GDM1 (cell line): ENCODE measurements at regions not wholly inside any gene's neighbourhood (a gene's known extent, or its start where the extent isn't known, plus 50 kb on each side); places are given as distances from the start of the nearest gene placed in this dataset.

Source experiments
- DNase-seq: peaks from one replicate; lab custom pipeline; 2025; lab: John Stamatoyannopoulos, UW

GRCh38 chr10:88207121-88207546 is 343.7 kb downstream of the PTEN start:
- DNase-seq, result no peak

DNA sequence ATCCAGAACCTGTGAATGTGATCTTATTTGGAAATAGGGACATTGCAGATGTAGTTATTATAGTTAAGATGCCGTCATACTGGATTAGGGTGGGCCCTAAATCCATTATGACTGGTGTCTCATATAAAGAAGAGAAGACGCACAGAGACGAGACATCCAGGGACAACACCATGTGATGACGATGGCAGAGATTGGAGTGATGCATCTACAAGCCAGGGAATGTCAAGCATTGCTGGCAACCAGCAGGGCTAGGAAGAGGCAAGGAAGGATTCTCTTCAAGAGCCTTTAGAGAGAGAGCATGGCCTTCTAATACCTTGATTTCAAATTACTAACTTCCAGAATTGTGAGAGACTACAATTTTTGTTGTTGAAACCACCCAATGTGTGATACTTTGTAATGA is 345.8 kb downstream of the PTEN start:
- DNase-seq, result no peak

- DNase-seq, result no peak
Measured at GRCh38 chr10:88209837-88210561, 346.6 kb downstream of the PTEN start.

GRCh38 chr10:88211230-88211629 is 347.8 kb downstream of the PTEN start:
- no peak for DNase-seq

GRCh38 chr10:88212069-88212468 is 348.6 kb downstream of the PTEN start:
- no peak for DNase-seq

GRCh38 chr10:88213065-88213605 is 349.7 kb downstream of the PTEN start:
- no peak for DNase-seq

DNA sequence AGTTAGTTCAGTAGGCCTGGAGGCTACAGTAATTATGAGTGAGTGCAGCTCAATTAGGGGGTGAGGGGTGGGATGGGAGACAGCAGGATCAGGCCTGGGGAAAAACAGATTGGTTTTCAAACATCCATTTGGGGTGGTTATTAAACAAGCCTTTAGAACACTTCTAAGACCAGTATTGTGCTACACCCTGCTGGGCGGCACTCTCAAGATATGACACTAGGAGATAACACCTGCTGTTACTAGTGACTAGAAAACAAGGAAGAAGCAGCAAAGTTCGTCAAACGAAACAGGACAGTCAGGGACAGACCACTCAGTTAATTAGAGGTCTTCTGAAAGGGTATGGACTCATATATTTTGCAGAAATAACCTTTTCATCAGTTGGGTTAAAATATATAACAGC is 353.6 kb downstream of the PTEN start:
- no peak for DNase-seq

DNA sequence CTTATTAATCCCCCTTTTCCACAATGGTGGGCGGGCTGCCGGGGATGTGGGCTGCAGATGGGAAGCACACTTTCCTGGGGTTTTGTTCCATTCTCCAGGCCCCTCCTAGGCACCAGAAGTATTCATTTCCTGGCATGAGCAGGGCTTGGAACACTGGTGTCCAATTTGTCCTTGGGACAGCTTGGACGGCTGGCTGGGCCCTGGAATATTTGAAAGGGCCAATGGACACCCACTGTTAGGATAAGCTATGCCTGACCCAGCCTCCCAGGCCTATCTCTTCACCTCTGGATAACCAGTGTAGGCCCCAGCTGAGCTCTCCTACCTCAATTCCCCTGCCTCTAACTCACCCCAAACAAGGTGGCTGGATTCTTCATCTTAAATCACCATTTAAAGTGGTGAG is 354.9 kb downstream of the PTEN start:
- DNase-seq, result no peak

DNA sequence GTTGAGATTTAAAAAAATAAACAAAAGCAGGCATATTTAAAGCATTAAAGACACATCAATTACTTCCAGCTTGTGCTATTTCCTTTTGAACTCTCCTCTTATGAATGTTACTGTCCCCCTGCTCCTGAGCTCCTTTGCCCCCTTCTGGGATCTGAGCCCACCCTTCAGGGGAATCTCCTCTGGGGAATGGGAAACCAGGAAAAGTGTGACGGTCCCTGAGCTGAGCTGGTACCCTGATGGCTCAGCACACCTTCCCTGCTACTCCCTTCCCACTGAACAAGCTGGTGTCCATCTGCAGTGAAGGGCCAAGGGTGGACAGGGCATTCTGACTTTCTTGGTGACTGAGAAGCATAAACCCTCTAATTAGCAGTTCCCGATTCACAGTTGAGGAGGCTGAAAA is 356.3 kb downstream of the PTEN start:
- DNase-seq, result no peak

DNA sequence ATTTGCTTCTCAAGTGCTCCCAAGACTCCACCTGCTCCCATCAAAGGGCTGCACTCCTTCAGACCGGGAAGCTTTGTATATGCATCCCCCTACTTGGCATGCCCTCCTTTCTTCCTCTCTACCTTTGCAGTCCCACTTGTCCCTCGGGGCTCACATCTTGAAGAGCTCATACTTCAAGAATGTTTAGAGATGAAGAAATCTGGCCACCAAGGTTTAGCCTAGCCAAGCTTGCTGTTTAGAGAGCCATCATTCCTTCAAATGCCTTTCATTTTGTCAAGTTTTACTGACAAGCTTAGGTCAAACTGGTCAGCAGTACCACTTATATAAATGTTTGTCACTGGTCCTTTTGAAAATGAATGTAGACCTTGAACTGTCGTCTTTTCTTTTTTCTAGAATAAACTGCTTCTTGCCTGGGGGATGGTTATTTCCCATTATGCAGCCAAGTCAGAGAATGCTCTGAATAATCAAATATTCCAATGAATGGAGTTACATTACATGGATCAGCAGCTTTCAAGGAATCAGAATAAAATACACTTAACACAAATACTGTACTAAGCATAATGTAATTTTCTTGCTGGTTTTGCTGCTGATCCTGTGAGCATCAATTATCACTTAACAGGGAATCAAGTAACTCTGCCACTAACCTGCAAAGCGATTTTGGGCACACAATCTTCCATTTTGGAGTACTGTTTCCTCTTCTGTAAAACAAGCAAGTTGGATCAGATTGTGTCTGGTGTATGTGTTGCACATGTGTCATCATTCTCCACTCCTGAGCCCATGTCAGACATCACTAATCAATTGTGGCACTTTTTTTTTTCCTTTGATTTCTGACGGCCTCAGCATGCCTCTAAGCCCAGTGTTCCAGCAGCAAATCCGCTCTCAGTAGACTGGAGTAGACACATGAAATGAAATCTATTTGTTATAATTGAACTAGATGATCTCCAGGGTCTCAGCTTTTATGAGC is 357.9 kb downstream of the PTEN start:
- no peak for DNase-seq

GRCh38 chr10:88222881-88223280 is 359.5 kb downstream of the PTEN start:
- DNase-seq, result no peak
